Glomerular visceral epithelial cell (primary cell): ENCODE measurements at regions not wholly inside any gene's neighbourhood (a gene's known extent, or its start where the extent isn't known, plus 50 kb on each side); places are given as distances from the start of the nearest gene placed in this dataset.
"Not testable (repeated sequence)": the region's sequence is repeated elsewhere in the genome, so short reads cannot be mapped to it uniquely, and the experiment has no call there.

Source experiments
- DNase-seq: peaks from one replicate; pipeline ENCODE4 v3.0.0-alpha.2; 2016; ENCODE audit errors: extremely low spot score

- DNase-seq = not testable (repeated sequence)
These were observed 471.9 kb downstream of the FOXD4L5 start for GRCh38 chr9:64813072-64813471.

- DNase-seq = not testable (repeated sequence)
These were observed 506.3 kb downstream of the FOXD4L5 start for GRCh38 chr9:64778667-64779066.

DNA sequence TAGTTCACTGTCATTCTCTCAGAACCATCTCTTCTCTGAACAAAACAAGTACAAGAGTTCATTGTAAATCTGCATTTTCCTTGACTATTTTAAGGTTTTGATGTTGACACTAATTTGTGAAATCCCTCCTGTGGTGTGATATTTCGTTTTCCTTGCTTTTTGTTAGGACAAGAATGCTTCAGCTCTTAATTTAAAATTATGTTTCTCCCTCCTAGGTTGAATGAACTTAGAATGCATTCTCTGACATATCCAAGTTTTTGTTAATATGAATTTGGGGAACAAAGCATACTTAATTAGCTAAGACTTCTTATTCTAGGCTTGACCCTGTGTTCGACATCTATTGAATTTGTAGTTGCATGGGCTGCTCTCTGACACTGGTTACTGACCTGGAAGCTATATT, 508.7 kb downstream of the FOXD4L5 start:
- DNase-seq = not testable (repeated sequence)

GRCh38 chr9:64774813-64775793, 509.9 kb downstream of the FOXD4L5 start:
- DNase-seq = peak; percentile 33

DNA sequence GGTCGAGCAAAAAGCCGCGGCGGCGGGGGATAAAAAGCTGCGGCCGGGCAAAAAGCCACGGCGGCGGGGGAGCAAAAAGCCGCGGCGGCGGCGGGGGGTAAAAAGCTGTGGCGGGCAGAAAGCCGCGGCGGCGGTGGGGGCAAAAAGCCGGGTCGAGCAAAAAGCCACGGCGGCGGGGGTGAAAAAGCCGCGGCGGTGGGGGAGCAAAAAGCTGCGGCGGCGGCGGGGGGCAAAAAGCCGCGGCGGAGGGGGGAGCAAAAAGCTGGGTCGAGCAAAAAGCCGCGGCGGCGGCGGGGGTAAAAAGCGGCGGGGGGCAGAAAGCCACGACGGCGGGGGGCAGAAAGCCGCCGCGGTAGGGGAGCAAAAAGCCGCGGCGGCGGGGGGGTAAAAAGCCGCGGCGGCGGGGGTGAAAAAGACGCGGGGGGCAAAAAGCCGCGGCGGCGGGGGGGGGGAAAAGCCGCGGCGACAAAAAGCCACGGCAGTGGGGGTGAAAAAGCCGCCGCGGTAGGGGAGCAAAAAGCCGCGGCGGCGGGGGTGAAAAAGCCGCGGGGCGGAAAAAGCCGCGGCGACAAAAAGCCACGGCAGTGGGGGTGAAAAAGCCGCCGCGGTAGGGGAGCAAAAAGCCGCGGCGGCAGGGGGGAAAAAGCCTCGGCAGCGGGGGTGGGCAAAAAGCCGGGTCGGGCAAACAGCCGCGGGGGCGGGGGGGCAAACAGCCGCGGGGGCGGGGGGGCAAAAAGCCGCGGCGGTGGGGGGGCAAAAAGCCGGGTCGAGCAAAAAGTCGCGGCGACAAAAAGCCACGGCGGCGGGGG, 510.8 kb downstream of the FOXD4L5 start:
- peak; percentile 58 for DNase-seq

GRCh38 chr9:64773491-64773931, 511.5 kb downstream of the FOXD4L5 start:
- no peak for DNase-seq

DNA sequence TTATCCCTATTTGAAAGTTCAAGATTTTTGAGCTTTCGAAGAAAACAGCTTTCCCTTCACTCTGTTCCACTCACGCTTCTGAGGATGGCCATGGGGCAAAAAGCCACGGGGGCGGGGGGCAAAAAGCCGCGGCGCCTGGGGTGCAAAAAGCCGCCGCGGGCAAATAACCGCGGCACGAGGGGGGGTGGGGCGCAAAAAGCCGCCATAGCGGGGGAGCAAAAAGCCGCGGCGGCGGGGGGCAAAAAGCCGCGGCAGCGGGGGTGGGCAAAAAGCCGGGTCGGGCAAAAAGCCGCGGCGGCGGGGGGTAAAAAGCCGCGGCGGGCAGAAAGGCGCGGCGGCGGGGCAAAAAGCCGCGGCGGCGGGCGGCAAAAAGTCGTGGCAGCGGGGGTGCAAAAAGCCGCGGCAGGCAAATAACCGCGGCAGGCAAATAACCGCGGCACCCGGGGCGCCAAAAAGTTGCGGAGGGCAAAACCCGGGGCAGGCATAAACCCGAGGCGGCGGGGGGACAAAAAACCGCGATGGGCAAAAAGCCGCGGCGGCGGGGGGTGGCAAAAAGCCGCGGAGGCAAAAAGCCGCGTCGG, 512.2 kb downstream of the FOXD4L5 start:
- DNase-seq = peak; percentile 2

- not testable (repeated sequence) for DNase-seq
These were observed 512.8 kb downstream of the FOXD4L5 start for GRCh38 chr9:64772123-64772736.
